Esophagus muscularis mucosa (tissue), 3 donors: ENCODE measurements at regions not wholly inside any gene's neighbourhood (a gene's known extent, or its start where the extent isn't known, plus 50 kb on each side); places are given as distances from the start of the nearest gene placed in this dataset.
"Not testable (repeated sequence)": the region's sequence is repeated elsewhere in the genome, so short reads cannot be mapped to it uniquely, and the experiment has no call there.

Experiments
- CTCF ChIP-seq, 3 experiments: fragments of 200-600 bp in 2 of 3; fragments of 450-650 bp in 1 of 3; sonication (generic) in 2 of 3; IDR thresholded peaks; one replicate each; pipeline ENCODE4 v1.5.1; 2017 to 2019; ENCODE audit warnings: antibody characterized with exemption in 3 of 3, mild to moderate bottlenecking in 2 of 3, moderate library complexity in 1 of 3
- POLR2A ChIP-seq: fragments of 450-650 bp; IDR thresholded peaks from one replicate; pipeline ENCODE4 v1.6.1; 2017; ENCODE audit warnings: antibody characterized with exemption, moderate library complexity, mild to moderate bottlenecking, low read depth
- POLR2AphosphoS5 ChIP-seq, 2 donors: sonication (generic); formaldehyde crosslinking; IDR thresholded peaks; one replicate each; pipeline ENCODE4 v1.6.1; 2017; ENCODE audit warnings: antibody characterized with exemption in 2 of 2

- TF ChIP-seq CTCF (IDR thresholded peaks at IDR 0.05); POLR2AphosphoS5 (IDR thresholded peaks at IDR 0.05); POLR2A: not testable (repeated sequence)
These were observed 125.0 kb downstream of the OTOR start for GRCh38 chr20:16873124-16873523.
